Stimulated activated naive B cell treated with anti-CD40 and anti-IgM and Interleukin-4, amounts not matched to agents 10 μg/mL and 1 μg/mL and 100 μg/mL, for 72 hours (primary cell): ENCODE measurements at regions not wholly inside any gene's neighbourhood (a gene's known extent, or its start where the extent isn't known, plus 50 kb on each side); places are given as distances from the start of the nearest gene placed in this dataset.

ENCODE experiments used
- ATAC-seq, 2 donors: fragments of 150-1000 bp; cut with Tn5 transposase; replicated peaks; 2 replicates each; pipeline ENCODE4 v1.10.0; 2021; ENCODE audit warnings: moderate library complexity in 1 of 2
- DNase-seq: peaks from one replicate; pipeline ENCODE4 v3.0.0; 2021
- H3K27ac Mint-ChIP-seq: one replicate; pipeline ENCODE4 v1.8.0; 2022; ENCODE audit warnings: mild to moderate bottlenecking, mixed read lengths
- H3K27me3 Mint-ChIP-seq, 2 donors: one replicate each; pipeline ENCODE4 v1.8.0; 2022; ENCODE audit warnings: mixed read lengths in 2 of 2
- H3K36me3 Mint-ChIP-seq, 2 donors: one replicate each; pipeline ENCODE4 v1.8.0; 2022; ENCODE audit warnings: mixed read lengths in 2 of 2, mild to moderate bottlenecking in 1 of 2
- H3K4me1 Mint-ChIP-seq, 2 donors: one replicate each; pipeline ENCODE4 v1.8.0; 2022; ENCODE audit warnings: mixed read lengths in 2 of 2, mild to moderate bottlenecking in 1 of 2
- H3K4me3 Mint-ChIP-seq, 2 donors: one replicate each; pipeline ENCODE4 v1.8.0; 2022; ENCODE audit warnings: mild to moderate bottlenecking in 2 of 2, mixed read lengths in 2 of 2, moderate library complexity in 1 of 2
- H3K9me3 Mint-ChIP-seq, 2 donors: one replicate each; pipeline ENCODE4 v1.8.0; 2022; ENCODE audit warnings: mixed read lengths in 2 of 2, mild to moderate bottlenecking in 1 of 2

- Mint-ChIP-seq H3K4me3 (no peak overlapping the region), H3K36me3 (no peaks in the 10 kb centered on the region), H3K27ac (no peak overlapping the region), H3K27me3 (peaks cover 14 to 16% of the 10 kb centered on the region in 2 donors), H3K4me1 (peaks cover 15 to 24% of the 10 kb centered on the region in 2 donors), H3K9me3 (peaks cover 3 to 4% of the 10 kb centered on the region in 2 donors)
- DNase-seq (peak; percentile 22), ATAC-seq (peak; percentile 89 to 93)
Observed at GRCh38 chr5:112686675-112687074, 51.0 kb upstream of the APC start.

GRCh38 chr5:112687306-112687705, 50.4 kb upstream of the APC start:
- H3K4me1 Mint-ChIP-seq: peaks cover 15 to 30% of the 10 kb centered on the region in 2 donors
- peaks cover 3 to 4% of the 10 kb centered on the region in 2 donors for H3K9me3 Mint-ChIP-seq
- H3K36me3 Mint-ChIP-seq: no peaks in the 10 kb centered on the region
- no peak overlapping the region for H3K4me3 Mint-ChIP-seq
- H3K27me3 Mint-ChIP-seq: peaks cover 17 to 23% of the 10 kb centered on the region in 2 donors
- no peak overlapping the region for H3K27ac Mint-ChIP-seq
- no peak for ATAC-seq
- DNase-seq: no peak
